Memory B cell (primary cell): ENCODE measurements at regions not wholly inside any gene's neighbourhood (a gene's known extent, or its start where the extent isn't known, plus 50 kb on each side); places are given as distances from the start of the nearest gene placed in this dataset.
"Not testable (repeated sequence)": the region's sequence is repeated elsewhere in the genome, so short reads cannot be mapped to it uniquely, and the experiment has no call there.

ENCODE experiments used
- ATAC-seq: fragments of 150-1000 bp; cut with Tn5 transposase; 2 replicates; pipeline ENCODE4 v1.10.0; 2021; ENCODE audit warnings: low read depth, mild to moderate bottlenecking, moderate library complexity
- DNase-seq, 2 donors: peaks; one replicate each; pipeline ENCODE4 v3.0.0; 2022; ENCODE audit warnings: low spot score in 2 of 2
- H3K27ac Mint-ChIP-seq: one replicate; pipeline ENCODE4 v1.8.0; 2022; ENCODE audit warnings: mild to moderate bottlenecking, moderate library complexity, mixed read lengths
- H3K27me3 Mint-ChIP-seq: one replicate; pipeline ENCODE4 v1.8.0; 2022; ENCODE audit warnings: mixed read lengths
- H3K36me3 Mint-ChIP-seq: one replicate; pipeline ENCODE4 v1.8.0; 2022; ENCODE audit warnings: mild to moderate bottlenecking, mixed read lengths
- H3K4me1 Mint-ChIP-seq: one replicate; pipeline ENCODE4 v1.8.0; 2022; ENCODE audit warnings: mixed read lengths
- H3K4me3 Mint-ChIP-seq: one replicate; pipeline ENCODE4 v1.8.0; 2022; ENCODE audit warnings: mild to moderate bottlenecking, moderate library complexity, mixed read lengths
- H3K9me3 Mint-ChIP-seq: one replicate; pipeline ENCODE4 v1.8.0; 2022; ENCODE audit warnings: mixed read lengths

- Mint-ChIP-seq H3K27ac (no peak overlapping the region), H3K4me3 (no peak overlapping the region), H3K36me3 (no peaks in the 10 kb centered on the region), H3K9me3 (peaks cover 3% of the 10 kb centered on the region), H3K27me3 (no peaks in the 10 kb centered on the region), H3K4me1 (no peaks in the 10 kb centered on the region)
- no peak for ATAC-seq
- DNase-seq, result no peak
These were observed 391.6 kb upstream of the FKBP1C start for GRCh38 chr6:62819640-62820039.

GRCh38 chr6:62808565-62809293 is 402.5 kb upstream of the FKBP1C start:
- Mint-ChIP-seq H3K9me3 (no peaks in the 10 kb centered on the region), H3K27ac (no peak overlapping the region), H3K4me3 (no peak overlapping the region), H3K36me3 (no peaks in the 10 kb centered on the region), H3K4me1 (no peaks in the 10 kb centered on the region), H3K27me3 (no peaks in the 10 kb centered on the region)
- DNase-seq, result no peak
- no peak for ATAC-seq

- Mint-ChIP-seq H3K4me1 (no peaks in the 10 kb centered on the region), H3K36me3 (no peaks in the 10 kb centered on the region), H3K27me3 (peaks cover 2% of the 10 kb centered on the region), H3K27ac (no peak overlapping the region), H3K4me3 (no peak overlapping the region), H3K9me3 (no peaks in the 10 kb centered on the region)
- ATAC-seq, result no peak
- no peak for DNase-seq
These were observed 405.8 kb upstream of the FKBP1C start for GRCh38 chr6:62805431-62805830.

- DNase-seq (no peak), ATAC-seq (no peak)
- Mint-ChIP-seq H3K4me3 (no peak overlapping the region), H3K27ac (no peak overlapping the region), H3K4me1 (no peaks in the 10 kb centered on the region), H3K36me3 (no peaks in the 10 kb centered on the region), H3K9me3 (no peaks in the 10 kb centered on the region), H3K27me3 (peaks cover 2% of the 10 kb centered on the region)
These were observed 408.2 kb upstream of the FKBP1C start for GRCh38 chr6:62803094-62803493.

GRCh38 chr6:62797190-62797589 is 414.1 kb upstream of the FKBP1C start:
- Mint-ChIP-seq H3K9me3 (peaks cover 8% of the 10 kb centered on the region), H3K36me3 (no peaks in the 10 kb centered on the region), H3K27me3 (no peaks in the 10 kb centered on the region), H3K27ac (no peak overlapping the region), H3K4me1 (no peaks in the 10 kb centered on the region), H3K4me3 (no peak overlapping the region)
- no peak for DNase-seq
- no peak for ATAC-seq

GRCh38 chr6:62775427-62776022 is 435.7 kb upstream of the FKBP1C start:
- no peaks in the 10 kb centered on the region for H3K27me3 Mint-ChIP-seq
- H3K36me3 Mint-ChIP-seq, result no peaks in the 10 kb centered on the region
- H3K27ac Mint-ChIP-seq, result no peak overlapping the region
- ATAC-seq (no peak), DNase-seq (peak in 1 of 2 donors; percentile 11)
- H3K4me3 Mint-ChIP-seq, result no peak overlapping the region
- peaks cover 2% of the 10 kb centered on the region for H3K4me1 Mint-ChIP-seq
- no peaks in the 10 kb centered on the region for H3K9me3 Mint-ChIP-seq

- ATAC-seq, DNase-seq, H3K4me1 Mint-ChIP-seq, H3K27me3 Mint-ChIP-seq, H3K27ac Mint-ChIP-seq, H3K36me3 Mint-ChIP-seq, H3K9me3 Mint-ChIP-seq, H3K4me3 Mint-ChIP-seq: not testable (repeated sequence)
These were observed 445.1 kb upstream of the FKBP1C start for GRCh38 chr6:62766174-62766573.

- Mint-ChIP-seq H3K27me3 (no peaks in the 10 kb centered on the region), H3K9me3 (no peaks in the 10 kb centered on the region), H3K27ac (no peak overlapping the region), H3K4me3 (no peak overlapping the region), H3K4me1 (no peaks in the 10 kb centered on the region), H3K36me3 (no peaks in the 10 kb centered on the region)
- DNase-seq, result no peak
- no peak for ATAC-seq
These were observed 446.4 kb upstream of the FKBP1C start for GRCh38 chr6:62764841-62765240.

- Mint-ChIP-seq H3K36me3 (no peaks in the 10 kb centered on the region), H3K4me1 (no peaks in the 10 kb centered on the region), H3K9me3 (no peaks in the 10 kb centered on the region), H3K27me3 (no peaks in the 10 kb centered on the region), H3K4me3 (no peak overlapping the region), H3K27ac (no peak overlapping the region)
- no peak for ATAC-seq
- DNase-seq, result no peak
These were observed 447.9 kb upstream of the FKBP1C start for GRCh38 chr6:62763125-62763912.

GRCh38 chr6:62746968-62747367 is 460.9 kb upstream of the KHDRBS2 start:
- Mint-ChIP-seq H3K4me1 (no peaks in the 10 kb centered on the region), H3K27me3 (no peaks in the 10 kb centered on the region), H3K36me3 (no peaks in the 10 kb centered on the region), H3K4me3 (no peak overlapping the region), H3K9me3 (no peaks in the 10 kb centered on the region), H3K27ac (no peak overlapping the region)
- ATAC-seq (no peak), DNase-seq (no peak)

- no peak overlapping the region for H3K4me3 Mint-ChIP-seq
- H3K36me3 Mint-ChIP-seq, result no peaks in the 10 kb centered on the region
- DNase-seq (no peak), ATAC-seq (no peak)
- H3K27me3 Mint-ChIP-seq, result no peaks in the 10 kb centered on the region
- H3K4me1 Mint-ChIP-seq, result no peaks in the 10 kb centered on the region
- no peaks in the 10 kb centered on the region for H3K9me3 Mint-ChIP-seq
- H3K27ac Mint-ChIP-seq, result no peak overlapping the region
These were observed 460.1 kb upstream of the KHDRBS2 start for GRCh38 chr6:62746161-62746560.

GRCh38 chr6:62740596-62740995 is 454.6 kb upstream of the KHDRBS2 start:
- no peak overlapping the region for H3K4me3 Mint-ChIP-seq
- DNase-seq (no peak), ATAC-seq (no peak)
- H3K27ac Mint-ChIP-seq, result no peak overlapping the region
- H3K36me3 Mint-ChIP-seq, result no peaks in the 10 kb centered on the region
- no peaks in the 10 kb centered on the region for H3K9me3 Mint-ChIP-seq
- no peaks in the 10 kb centered on the region for H3K4me1 Mint-ChIP-seq
- H3K27me3 Mint-ChIP-seq, result peaks cover 2% of the 10 kb centered on the region

GRCh38 chr6:62740171-62740570 is 454.1 kb upstream of the KHDRBS2 start:
- no peak overlapping the region for H3K4me3 Mint-ChIP-seq
- H3K36me3 Mint-ChIP-seq, result no peaks in the 10 kb centered on the region
- H3K4me1 Mint-ChIP-seq, result no peaks in the 10 kb centered on the region
- ATAC-seq (no peak), DNase-seq (no peak)
- H3K27me3 Mint-ChIP-seq, result peaks cover 2% of the 10 kb centered on the region
- H3K9me3 Mint-ChIP-seq, result no peaks in the 10 kb centered on the region
- no peak overlapping the region for H3K27ac Mint-ChIP-seq

- peaks cover 2% of the 10 kb centered on the region for H3K27me3 Mint-ChIP-seq
- H3K4me3 Mint-ChIP-seq, result no peak overlapping the region
- H3K27ac Mint-ChIP-seq, result no peak overlapping the region
- H3K9me3 Mint-ChIP-seq, result no peaks in the 10 kb centered on the region
- no peaks in the 10 kb centered on the region for H3K4me1 Mint-ChIP-seq
- DNase-seq (no peak), ATAC-seq (no peak)
- H3K36me3 Mint-ChIP-seq, result no peaks in the 10 kb centered on the region
These were observed 451.8 kb upstream of the KHDRBS2 start for GRCh38 chr6:62737792-62738191.
